H9 (cell line): ENCODE measurements at regions not wholly inside any gene's neighbourhood (a gene's known extent, or its start where the extent isn't known, plus 50 kb on each side); places are given as distances from the start of the nearest gene placed in this dataset.

Experiments used
- DNase-seq: peaks from one replicate; pipeline ENCODE4 v3.0.0-alpha.2; 2017
- H2AFZ ChIP-seq: one replicate; pipeline ENCODE4 v1.6.1; 2013; ENCODE audit warnings: mild to moderate bottlenecking, low read length, control low read depth, moderate library complexity
- H2AK5ac ChIP-seq: 2 replicates; pipeline ENCODE4 v1.6.1; 2013; ENCODE audit warnings: low read length, control low read depth, mixed read lengths; ENCODE audit not compliant: insufficient read length
- H2BK120ac ChIP-seq: one replicate; pipeline ENCODE4 v1.6.1; 2013; ENCODE audit warnings: low read depth, mild to moderate bottlenecking, low read length, control low read depth, inconsistent platforms; ENCODE audit not compliant: poor library complexity, severe bottlenecking
- H2BK12ac ChIP-seq: 2 replicates; pipeline ENCODE4 v1.6.1; 2013; ENCODE audit warnings: low read length, control low read depth, mixed read lengths, low read depth; ENCODE audit not compliant: insufficient read length
- H2BK15ac ChIP-seq: 2 replicates; pipeline ENCODE4 v1.6.1; 2013; ENCODE audit warnings: low read depth, low read length, control low read depth
- H2BK20ac ChIP-seq: one replicate; pipeline ENCODE4 v1.6.1; 2013; ENCODE audit warnings: low read depth, mild to moderate bottlenecking, low read length, control low read depth, inconsistent platforms; ENCODE audit not compliant: poor library complexity, severe bottlenecking
- H2BK5ac ChIP-seq: 2 replicates; pipeline ENCODE4 v1.6.1; 2013; ENCODE audit warnings: low read length, control low read depth, mixed read lengths; ENCODE audit not compliant: insufficient read length
- H3K14ac ChIP-seq: 2 replicates; pipeline ENCODE4 v1.6.1; 2013; ENCODE audit warnings: low read length, control low read depth; ENCODE audit not compliant: insufficient read depth
- H3K18ac ChIP-seq: 2 replicates; pipeline ENCODE4 v1.6.1; 2013; ENCODE audit warnings: low read depth, mild to moderate bottlenecking, mixed read lengths, low read length, control low read depth; ENCODE audit not compliant: insufficient read length
- H3K23ac ChIP-seq: 2 replicates; pipeline ENCODE4 v1.6.1; 2013; ENCODE audit warnings: low read length, control low read depth, mixed read lengths, low read depth; ENCODE audit not compliant: insufficient read length
- H3K23me2 ChIP-seq: 2 replicates; pipeline ENCODE4 v1.6.1; 2013; ENCODE audit warnings: low read depth, mild to moderate bottlenecking, mixed read lengths, low read length, control low read depth; ENCODE audit not compliant: insufficient read length, poor library complexity, severe bottlenecking
- H3K27ac ChIP-seq: 2 replicates; pipeline ENCODE4 v1.5.1; 2013; ENCODE audit warnings: low read length, control low read depth, mixed read lengths, low read depth; ENCODE audit not compliant: insufficient read length
- H3K27me3 ChIP-seq: 2 replicates; pipeline ENCODE4 v1.6.1; 2013; ENCODE audit warnings: low read length, control low read depth, inconsistent platforms; ENCODE audit not compliant: insufficient read depth
- H3K4ac ChIP-seq: 2 replicates; pipeline ENCODE4 v1.6.1; 2013; ENCODE audit warnings: low read depth, mild to moderate bottlenecking, control low read depth, inconsistent platforms, low read length, moderate library complexity
- H3K4me1 ChIP-seq: 2 replicates; pipeline ENCODE4 v1.6.1; 2013; ENCODE audit warnings: low read length, control low read depth, inconsistent platforms; ENCODE audit not compliant: insufficient read depth
- H3K4me2 ChIP-seq: 2 replicates; pipeline ENCODE4 v1.6.1; 2013; ENCODE audit warnings: low read length, control low read depth, mixed read lengths; ENCODE audit not compliant: insufficient read length, insufficient read depth
- H3K56ac ChIP-seq: 2 replicates; pipeline ENCODE4 v1.6.1; 2013; ENCODE audit warnings: low read depth, mild to moderate bottlenecking, mixed read lengths, low read length, control low read depth; ENCODE audit not compliant: insufficient read length
- H3K79me1 ChIP-seq: 2 replicates; pipeline ENCODE4 v1.6.1; 2013; ENCODE audit warnings: low read depth, mild to moderate bottlenecking, moderate library complexity, low read length, control low read depth, inconsistent platforms; ENCODE audit not compliant: insufficient read depth, poor library complexity, severe bottlenecking
- H3K79me2 ChIP-seq: 2 replicates; pipeline ENCODE4 v1.6.1; 2013; ENCODE audit warnings: low read length, control low read depth, inconsistent platforms; ENCODE audit not compliant: insufficient read depth
- H3K9ac ChIP-seq: 2 replicates; pipeline ENCODE4 v1.6.1; 2013; ENCODE audit warnings: low read length, control low read depth, mixed read lengths; ENCODE audit not compliant: insufficient read length; ENCODE audit errors: extremely low read depth
- H3K9me3 ChIP-seq: one replicate; pipeline ENCODE4 v1.6.1; 2013; ENCODE audit warnings: low read depth, low read length, inconsistent platforms; ENCODE audit not compliant: control insufficient read depth
- H3T11ph ChIP-seq: one replicate; pipeline ENCODE4 v1.6.1; 2013; ENCODE audit warnings: mild to moderate bottlenecking, low read length, control low read depth, inconsistent platforms
- H4K20me1 ChIP-seq: one replicate; pipeline ENCODE4 v1.6.1; 2013; ENCODE audit not compliant: control insufficient read depth, insufficient read length, insufficient read depth
- H4K5ac ChIP-seq: 2 replicates; pipeline ENCODE4 v1.6.1; 2013; ENCODE audit warnings: low read depth, mild to moderate bottlenecking, mixed read lengths, low read length, control low read depth; ENCODE audit not compliant: insufficient read length
- H4K8ac ChIP-seq: replicated peaks from 2 replicates; pipeline ENCODE4 v1.6.1; 2013; ENCODE audit warnings: low read length, control low read depth, mixed read lengths, low read depth; ENCODE audit not compliant: insufficient read length
- H4K91ac ChIP-seq: 2 replicates; pipeline ENCODE4 v1.6.1; 2013; ENCODE audit warnings: low read depth, mild to moderate bottlenecking, moderate library complexity, mixed read lengths, low read length, control low read depth; ENCODE audit not compliant: insufficient read length
- H3K27ac Mint-ChIP-seq, 3 experiments: 2 replicates in 2 of 3; 3 replicates in 1 of 3; pipeline ENCODE4 v1.8.0; 2020 to 2021; ENCODE audit warnings: mixed read lengths in 3 of 3, mild to moderate bottlenecking in 1 of 3, moderate library complexity in 1 of 3
- H3K27me3 Mint-ChIP-seq: 2 replicates; pipeline ENCODE4 v1.8.0; 2021; ENCODE audit warnings: low read depth, mild to moderate bottlenecking, moderate library complexity, mixed read lengths
- H3K36me3 Mint-ChIP-seq, 3 experiments: 2 replicates in 2 of 3; 3 replicates in 1 of 3; pipeline ENCODE4 v1.8.0; 2020 to 2021; ENCODE audit warnings: low read depth in 3 of 3, mixed read lengths in 3 of 3; ENCODE audit not compliant: insufficient read depth in 1 of 3
- H3K4me1 Mint-ChIP-seq, 2 experiments: 2 replicates each; pipeline ENCODE4 v1.8.0; 2020; ENCODE audit warnings: mixed read lengths in 2 of 2
- H3K4me3 Mint-ChIP-seq, 2 experiments: 2 replicates in 1 of 2; 3 replicates in 1 of 2; pipeline ENCODE4 v1.8.0; 2020 to 2021; ENCODE audit warnings: mild to moderate bottlenecking in 2 of 2, mixed read lengths in 2 of 2, moderate library complexity in 1 of 2
- H3K9me3 Mint-ChIP-seq, 2 experiments: 2 replicates in 1 of 2; 3 replicates in 1 of 2; pipeline ENCODE4 v1.8.0; 2020; ENCODE audit warnings: mild to moderate bottlenecking in 2 of 2, mixed read lengths in 2 of 2, moderate library complexity in 1 of 2
- CTCF ChIP-seq: fragments of 200-600 bp; sonication (generic); conservative IDR thresholded peaks from 3 replicates; pipeline ENCODE4 v1.8.0; 2021; ENCODE audit warnings: antibody characterized with exemption, mild to moderate bottlenecking
- WGBS: extraction: QIAGEN DNeasy Blood & Tissue Kit; methylation state at CpG from one replicate; pipeline ENCODE4 v1.1.7; 2013; ENCODE audit warnings: missing lambda C conversion rate, low lambda C conversion rate, mixed read lengths; ENCODE audit not compliant: insufficient read length; ENCODE audit errors: extremely low coverage; 5-methylcytosine and 5-hydroxymethylcytosine counted together

DNA sequence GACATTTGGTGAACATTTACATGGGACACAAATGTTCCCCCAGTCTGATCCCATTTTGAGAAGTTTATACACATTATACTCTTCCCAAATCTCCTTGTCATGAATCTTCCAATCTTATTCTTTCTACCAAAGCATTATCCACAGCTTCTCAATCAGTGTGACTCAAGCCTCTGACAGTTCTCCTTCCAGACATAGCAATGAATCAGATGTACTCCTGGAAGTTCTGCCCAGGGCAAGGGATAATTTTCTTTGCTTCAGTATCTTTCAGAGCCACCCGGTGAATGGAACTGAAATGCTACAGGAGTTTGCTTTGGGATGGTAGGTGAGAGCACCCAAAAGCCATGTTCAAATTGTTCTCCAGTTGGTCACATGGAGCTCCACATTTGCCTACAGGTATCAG, 145.5 kb downstream of the ANXA5 start:
- no peaks in the 10 kb centered on the region for H3K9me3 ChIP-seq
- no peak overlapping the region for H3K18ac ChIP-seq
- no peaks in the 10 kb centered on the region for H3K79me1 ChIP-seq
- H2BK15ac ChIP-seq = no peak overlapping the region
- H2BK5ac ChIP-seq = no peak overlapping the region
- no peak overlapping the region for H2AK5ac ChIP-seq
- no peaks in the 10 kb centered on the region for H3K36me3 Mint-ChIP-seq
- H3K4me3 Mint-ChIP-seq = no peak overlapping the region
- H3T11ph ChIP-seq = no peak overlapping the region
- H3K4me1 ChIP-seq = no peaks in the 10 kb centered on the region
- no peaks in the 10 kb centered on the region for H3K27me3 ChIP-seq
- H3K27ac ChIP-seq = no peak overlapping the region
- no peak overlapping the region for H4K5ac ChIP-seq
- H3K9ac ChIP-seq = no peak overlapping the region
- no CpG with 5 or more reads among the region's 1 CpG for WGBS
- H3K56ac ChIP-seq = no peak overlapping the region
- no peak overlapping the region for H3K4ac ChIP-seq
- no peak overlapping the region for H3K23ac ChIP-seq
- H2BK120ac ChIP-seq = no peak overlapping the region
- H2BK20ac ChIP-seq = no peak overlapping the region
- DNase-seq = no peak
- H4K20me1 ChIP-seq = no peaks in the 10 kb centered on the region
- H4K8ac ChIP-seq = no peak overlapping the region
- no peak overlapping the region for H3K14ac ChIP-seq
- no peak overlapping the region for H2AFZ ChIP-seq
- H2BK12ac ChIP-seq = no peak overlapping the region
- no peaks in the 10 kb centered on the region for H3K9me3 Mint-ChIP-seq
- no peaks in the 10 kb centered on the region for H3K79me2 ChIP-seq
- TF ChIP-seq CTCF = no peak
- H3K27ac Mint-ChIP-seq = no peak overlapping the region
- H4K91ac ChIP-seq = no peak overlapping the region
- no peaks in the 10 kb centered on the region; the same call in 1 of the 2 replicates for H3K27me3 Mint-ChIP-seq
- no peak overlapping the region for H3K4me2 ChIP-seq
- no peaks in the 10 kb centered on the region for H3K23me2 ChIP-seq
- peaks cover 0 to 5% of the 10 kb centered on the region in 2 experiments; a peak in 1 of 4 replicates for H3K4me1 Mint-ChIP-seq
